Activated CD8-positive, alpha-beta T cell treated with anti-CD3 and anti-CD28 coated beads for 36 hours (primary cell): ENCODE measurements at regions not wholly inside any gene's neighbourhood (a gene's known extent, or its start where the extent isn't known, plus 50 kb on each side); places are given as distances from the start of the nearest gene placed in this dataset.

Experiments used
- ATAC-seq: fragments of 200-7000 bp; cut with Tn5 transposase; one replicate; pipeline ENCODE4 v1.10.0; 2021; ENCODE audit warnings: mild to moderate bottlenecking, moderate library complexity
- CTCF ChIA-PET: fragments of 350-600 bp; sonication (Branson Sonifier 250); formaldehyde crosslinking; loops from one replicate; lab custom pipeline; 2021; ENCODE audit warnings: antibody characterized with exemption; lab: Charles Lee
- POLR2A ChIA-PET: fragments of 350-600 bp; sonication (Branson Sonifier 250); formaldehyde crosslinking; loops from one replicate; lab custom pipeline; 2021; ENCODE audit warnings: antibody characterized with exemption; lab: Charles Lee
- DNase-seq: peaks from one replicate; pipeline ENCODE4 v3.0.0-alpha.2; 2020
- H3K27ac Mint-ChIP-seq: one replicate; pipeline ENCODE4 v1.8.0; 2021; ENCODE audit warnings: mild to moderate bottlenecking, mixed read lengths
- H3K27me3 Mint-ChIP-seq: one replicate; pipeline ENCODE4 v1.8.0; 2021; ENCODE audit warnings: mixed read lengths
- H3K36me3 Mint-ChIP-seq: one replicate; pipeline ENCODE4 v1.8.0; 2021; ENCODE audit warnings: low read depth, mixed read lengths
- H3K4me1 Mint-ChIP-seq: one replicate; pipeline ENCODE4 v1.8.0; 2021; ENCODE audit warnings: low read depth, mixed read lengths
- H3K4me3 Mint-ChIP-seq: one replicate; pipeline ENCODE4 v1.8.0; 2021; ENCODE audit warnings: mild to moderate bottlenecking, moderate library complexity, mixed read lengths
- H3K9me3 Mint-ChIP-seq: one replicate; pipeline ENCODE4 v1.8.0; 2021; ENCODE audit warnings: mixed read lengths
- intact Hi-C: fragments of 100-400 bp; cut with micrococcal nuclease; formaldehyde crosslinking; loops from one replicate; pipeline ENCODE4 v1.10.0; 2022
- TF ChIP-seq, protein P1 (sequence below): fragments of 200-600 bp; IDR thresholded peaks from one replicate; pipeline ENCODE4 v1.8.0; 2022; ENCODE audit warnings: antibody characterized with exemption, mild to moderate bottlenecking

GRCh38 chr4:52410971-52411370 lies 248.1 kb downstream of the USP46 start:
- intact Hi-C loops = no loop called here
- H3K36me3 Mint-ChIP-seq = no peaks in the 10 kb centered on the region

DNA sequence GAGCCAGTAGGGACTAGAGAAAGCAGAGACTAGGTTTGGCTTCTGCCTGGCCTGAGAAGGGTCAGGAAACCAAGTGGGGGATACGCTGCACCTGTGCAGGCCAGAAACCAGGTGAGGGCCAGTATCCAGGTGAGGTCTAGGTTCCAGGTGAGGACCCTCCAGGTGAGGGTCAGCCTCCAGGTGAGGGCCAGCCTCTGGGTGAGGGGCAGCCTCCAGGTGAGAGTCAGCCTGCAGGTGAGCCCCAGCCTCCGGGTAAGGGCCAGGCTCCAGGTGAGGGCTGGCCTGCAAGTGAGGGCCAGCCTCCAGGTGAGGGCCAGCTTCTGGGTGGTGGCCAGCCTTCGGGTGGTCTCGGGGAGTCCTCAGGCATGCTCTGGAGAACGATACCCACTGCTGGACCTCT lies 238.8 kb downstream of the USP46 start:
- intact Hi-C loops = no loop called here
- POLR2A ChIA-PET = no interaction called here
- DNase-seq (no peak), ATAC-seq (no peak)
- Mint-ChIP-seq H3K4me1 (no peaks in the 10 kb centered on the region), H3K9me3 (peaks cover 1% of the 10 kb centered on the region), H3K27ac (no peak overlapping the region), H3K27me3 (peaks cover 4% of the 10 kb centered on the region), H3K4me3 (no peak overlapping the region), H3K36me3 (no peaks in the 10 kb centered on the region)
- TF ChIP-seq, protein P1, sequence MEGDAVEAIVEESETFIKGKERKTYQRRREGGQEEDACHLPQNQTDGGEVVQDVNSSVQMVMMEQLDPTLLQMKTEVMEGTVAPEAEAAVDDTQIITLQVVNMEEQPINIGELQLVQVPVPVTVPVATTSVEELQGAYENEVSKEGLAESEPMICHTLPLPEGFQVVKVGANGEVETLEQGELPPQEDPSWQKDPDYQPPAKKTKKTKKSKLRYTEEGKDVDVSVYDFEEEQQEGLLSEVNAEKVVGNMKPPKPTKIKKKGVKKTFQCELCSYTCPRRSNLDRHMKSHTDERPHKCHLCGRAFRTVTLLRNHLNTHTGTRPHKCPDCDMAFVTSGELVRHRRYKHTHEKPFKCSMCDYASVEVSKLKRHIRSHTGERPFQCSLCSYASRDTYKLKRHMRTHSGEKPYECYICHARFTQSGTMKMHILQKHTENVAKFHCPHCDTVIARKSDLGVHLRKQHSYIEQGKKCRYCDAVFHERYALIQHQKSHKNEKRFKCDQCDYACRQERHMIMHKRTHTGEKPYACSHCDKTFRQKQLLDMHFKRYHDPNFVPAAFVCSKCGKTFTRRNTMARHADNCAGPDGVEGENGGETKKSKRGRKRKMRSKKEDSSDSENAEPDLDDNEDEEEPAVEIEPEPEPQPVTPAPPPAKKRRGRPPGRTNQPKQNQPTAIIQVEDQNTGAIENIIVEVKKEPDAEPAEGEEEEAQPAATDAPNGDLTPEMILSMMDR = no peak
- CTCF ChIA-PET = no interaction called here

More at GRCh38 chr4:52410971-52411370, 248.1 kb downstream of the USP46 start:
- Mint-ChIP-seq H3K9me3 (peaks cover 9% of the 10 kb centered on the region), H3K27me3 (peaks cover 1% of the 10 kb centered on the region), H3K4me1 (no peaks in the 10 kb centered on the region), H3K4me3 (no peak overlapping the region), H3K27ac (no peak overlapping the region)
- DNase-seq (no peak), ATAC-seq (no peak)
- TF ChIP-seq, protein P1 = no peak
- ChIA-PET POLR2A (no interaction called here), CTCF (no interaction called here)

DNA sequence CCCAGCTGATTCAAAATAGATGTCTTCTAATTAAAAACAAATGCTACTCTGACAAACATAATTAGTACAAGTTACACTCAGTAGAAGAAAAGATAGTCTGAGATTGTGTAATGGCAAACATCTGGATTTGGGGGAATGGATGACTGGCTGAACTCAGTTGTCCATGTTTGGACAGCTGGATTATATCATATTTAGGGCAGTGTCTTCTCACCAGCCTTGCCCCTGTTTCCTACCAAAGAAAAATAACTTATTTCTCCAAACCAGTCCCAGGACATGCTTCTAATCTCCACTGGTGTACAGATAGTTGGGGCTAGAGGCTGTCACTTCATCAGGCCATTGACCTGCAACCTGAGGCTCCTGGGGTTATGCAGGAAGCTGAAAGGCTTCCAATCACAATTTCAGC lies 237.3 kb downstream of the USP46 start:
- Mint-ChIP-seq H3K27me3 (peaks cover 4% of the 10 kb centered on the region), H3K36me3 (no peaks in the 10 kb centered on the region), H3K9me3 (peaks cover 1% of the 10 kb centered on the region), H3K27ac (no peak overlapping the region), H3K4me1 (no peaks in the 10 kb centered on the region), H3K4me3 (no peak overlapping the region)
- no peak for DNase-seq
- TF ChIP-seq, protein P1 = no peak
- ChIA-PET CTCF (no interaction called here), POLR2A (no interaction called here)
- intact Hi-C loops = no loop called here
- ATAC-seq = no peak

GRCh38 chr4:52423967-52424366 lies 235.1 kb downstream of the USP46 start:
- Mint-ChIP-seq H3K4me1 (no peaks in the 10 kb centered on the region), H3K27ac (no peak overlapping the region), H3K36me3 (no peaks in the 10 kb centered on the region), H3K9me3 (peaks cover 1% of the 10 kb centered on the region), H3K27me3 (peaks cover 4% of the 10 kb centered on the region), H3K4me3 (no peak overlapping the region)
- TF ChIP-seq, protein P1 = no peak
- DNase-seq (no peak), ATAC-seq (no peak)
- ChIA-PET CTCF (no interaction called here), POLR2A (no interaction called here)
- intact Hi-C loops = no loop called here

- Mint-ChIP-seq H3K9me3 (peaks cover 1% of the 10 kb centered on the region), H3K4me1 (no peaks in the 10 kb centered on the region), H3K27me3 (peaks cover 4% of the 10 kb centered on the region), H3K27ac (no peak overlapping the region), H3K36me3 (no peaks in the 10 kb centered on the region), H3K4me3 (no peak overlapping the region)
- intact Hi-C loops = no loop called here
- DNase-seq (no peak), ATAC-seq (no peak)
- TF ChIP-seq, protein P1 = no peak
- POLR2A ChIA-PET = no interaction called here
- CTCF ChIA-PET = no interaction called here
Observed at GRCh38 chr4:52425751-52426326, 233.3 kb downstream of the USP46 start.
